ENCODE measurements at regions not wholly inside any gene's neighbourhood (a gene's known extent, or its start where the extent isn't known, plus 50 kb on each side); places are given as distances from the start of the nearest gene placed in this dataset.
A peak's percentile ranks its signal among the peaks of the same experiment; 100 is the strongest.

- FAIRE-seq (no peak), DNase-seq (ENCODE audit: low read depth) (no peak)
- Histone ChIP-seq H4K20me1 (ENCODE audit: insufficient read depth, low read length) (no peaks in the 10 kb centered on the region), H3K4me1 (ENCODE audit: insufficient read depth, low read length) (no peaks in the 10 kb centered on the region), H3K9ac (ENCODE audit: low read length) (no peak overlapping the region), H3K36me3 (ENCODE audit: insufficient read depth, low read length) (no peaks in the 10 kb centered on the region), H3K27me3 (ENCODE audit: insufficient read depth, low read length) (no peaks in the 10 kb centered on the region), H3K4me3 (ENCODE audit: insufficient read depth, low read depth, low read length) (no peak overlapping the region), H3K79me2 (ENCODE audit: insufficient read depth, low read length) (no peaks in the 10 kb centered on the region), H2AFZ (ENCODE audit: low read depth, low read length) (no peak overlapping the region), H3K9me3 (ENCODE audit: insufficient read depth, low read depth, low read length) (no peaks in the 10 kb centered on the region), H3K27ac (ENCODE audit: low read depth, low read length) (no peak overlapping the region), H3K4me2 (ENCODE audit: low read length) (no peak overlapping the region)
- no peaks in the 10 kb centered on the region for H3K9me3 Mint-ChIP-seq (ENCODE audit: unreplicated experiment)
- no peaks in the 10 kb centered on the region for H3K27me3 Mint-ChIP-seq (ENCODE audit: low read depth, unreplicated experiment)
- H3K4me3 Mint-ChIP-seq (ENCODE audit: unreplicated experiment) = no peak overlapping the region
- H3K4me1 Mint-ChIP-seq (ENCODE audit: low read depth, unreplicated experiment) = no peaks in the 10 kb centered on the region
- H3K36me3 Mint-ChIP-seq (ENCODE audit: low read depth, unreplicated experiment) = no peaks in the 10 kb centered on the region
- no peak overlapping the region for H3K27ac Mint-ChIP-seq (ENCODE audit: unreplicated experiment)
- TF ChIP-seq EZH2 (IDR thresholded peaks at IDR 0.05; ENCODE audit: insufficient read depth, low read length) (no peak), CTCF (IDR thresholded peaks at IDR 0.05; ENCODE audit: insufficient read depth, low read depth, low read length) (no peak)
These were observed 321.4 kb upstream of the MEOX2 start for GRCh38 chr7:16007911-16008310.

DNA sequence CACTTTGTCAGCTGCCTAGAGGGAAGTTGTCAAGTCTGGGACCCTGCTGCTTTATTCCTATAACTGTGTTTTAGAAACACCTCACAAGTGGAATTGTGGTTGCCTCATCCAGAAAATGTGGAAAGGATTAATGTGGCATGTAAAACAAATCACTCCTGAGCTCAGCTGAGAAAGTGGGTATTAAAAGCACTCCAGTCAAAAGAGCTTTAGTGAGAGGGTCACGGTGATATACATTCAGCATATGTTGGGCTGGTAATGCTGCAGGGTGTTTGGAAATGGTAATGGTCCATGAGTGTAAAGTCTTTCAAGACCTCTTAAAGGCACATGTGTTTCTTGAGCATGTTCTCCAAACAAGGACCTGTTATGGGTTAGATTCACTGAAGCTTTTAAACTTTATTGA is 318.2 kb upstream of the MEOX2 start:
- Histone ChIP-seq H3K9me3 (ENCODE audit: insufficient read depth, low read depth, low read length) (no peaks in the 10 kb centered on the region), H3K9ac (ENCODE audit: low read length) (no peak overlapping the region), H2AFZ (ENCODE audit: low read depth, low read length) (no peak overlapping the region), H3K36me3 (ENCODE audit: insufficient read depth, low read length) (no peaks in the 10 kb centered on the region), H4K20me1 (ENCODE audit: insufficient read depth, low read length) (no peaks in the 10 kb centered on the region), H3K4me3 (ENCODE audit: insufficient read depth, low read depth, low read length) (no peak overlapping the region), H3K4me2 (ENCODE audit: low read length) (no peak overlapping the region), H3K79me2 (ENCODE audit: insufficient read depth, low read length) (no peaks in the 10 kb centered on the region), H3K27ac (ENCODE audit: low read depth, low read length) (no peak overlapping the region), H3K27me3 (ENCODE audit: insufficient read depth, low read length) (no peaks in the 10 kb centered on the region), H3K4me1 (ENCODE audit: insufficient read depth, low read length) (no peaks in the 10 kb centered on the region)
- DNase-seq (ENCODE audit: low read depth) = no peak
- Mint-ChIP-seq H3K36me3 (ENCODE audit: low read depth, unreplicated experiment) (no peaks in the 10 kb centered on the region), H3K27me3 (ENCODE audit: low read depth, unreplicated experiment) (no peaks in the 10 kb centered on the region), H3K4me1 (ENCODE audit: low read depth, unreplicated experiment) (no peaks in the 10 kb centered on the region), H3K27ac (ENCODE audit: unreplicated experiment) (no peak overlapping the region), H3K9me3 (ENCODE audit: unreplicated experiment) (no peaks in the 10 kb centered on the region), H3K4me3 (ENCODE audit: unreplicated experiment) (no peak overlapping the region)
- no peak for TF ChIP-seq EZH2 (IDR thresholded peaks at IDR 0.05; ENCODE audit: insufficient read depth, low read length)
- TF ChIP-seq CTCF (IDR thresholded peaks at IDR 0.05; ENCODE audit: insufficient read depth, low read depth, low read length) = no peak
- peak; percentile 5 for FAIRE-seq

GRCh38 chr7:16001477-16001876 is 315.0 kb upstream of the MEOX2 start:
- Histone ChIP-seq H3K27ac (ENCODE audit: low read depth, low read length) (no peak overlapping the region), H3K4me1 (ENCODE audit: insufficient read depth, low read length) (no peaks in the 10 kb centered on the region), H3K9me3 (ENCODE audit: insufficient read depth, low read depth, low read length) (no peaks in the 10 kb centered on the region), H3K27me3 (ENCODE audit: insufficient read depth, low read length) (no peaks in the 10 kb centered on the region), H4K20me1 (ENCODE audit: insufficient read depth, low read length) (no peaks in the 10 kb centered on the region), H3K9ac (ENCODE audit: low read length) (no peak overlapping the region), H2AFZ (ENCODE audit: low read depth, low read length) (no peak overlapping the region), H3K4me3 (ENCODE audit: insufficient read depth, low read depth, low read length) (no peak overlapping the region), H3K79me2 (ENCODE audit: insufficient read depth, low read length) (no peaks in the 10 kb centered on the region), H3K4me2 (ENCODE audit: low read length) (no peak overlapping the region), H3K36me3 (ENCODE audit: insufficient read depth, low read length) (no peaks in the 10 kb centered on the region)
- TF ChIP-seq CTCF (IDR thresholded peaks at IDR 0.05; ENCODE audit: insufficient read depth, low read depth, low read length) (no peak), EZH2 (IDR thresholded peaks at IDR 0.05; ENCODE audit: insufficient read depth, low read length) (no peak)
- no peaks in the 10 kb centered on the region for H3K4me1 Mint-ChIP-seq (ENCODE audit: low read depth, unreplicated experiment)
- H3K36me3 Mint-ChIP-seq (ENCODE audit: low read depth, unreplicated experiment) = no peaks in the 10 kb centered on the region
- H3K27me3 Mint-ChIP-seq (ENCODE audit: low read depth, unreplicated experiment) = no peaks in the 10 kb centered on the region
- no peaks in the 10 kb centered on the region for H3K9me3 Mint-ChIP-seq (ENCODE audit: unreplicated experiment)
- FAIRE-seq (no peak), DNase-seq (ENCODE audit: low read depth) (no peak)
- no peak overlapping the region for H3K27ac Mint-ChIP-seq (ENCODE audit: unreplicated experiment)
- H3K4me3 Mint-ChIP-seq (ENCODE audit: unreplicated experiment) = no peak overlapping the region

Data from astrocyte (in vitro differentiated cells and primary cell).